H7 (cell line): ENCODE measurements at regions not wholly inside any gene's neighbourhood (a gene's known extent, or its start where the extent isn't known, plus 50 kb on each side); places are given as distances from the start of the nearest gene placed in this dataset.
"Not testable (repeated sequence)": the region's sequence is repeated elsewhere in the genome, so short reads cannot be mapped to it uniquely, and the experiment has no call there.

Experiments
- DNase-seq: peaks from one replicate; pipeline ENCODE4 v3.0.0; 2012
- H3K27me3 ChIP-seq: 2 replicates; pipeline ENCODE4 v1.6.0; 2011; ENCODE audit warnings: mild to moderate bottlenecking, low read length; ENCODE audit not compliant: control insufficient read depth, insufficient read depth
- H3K36me3 ChIP-seq: replicated peaks from 2 replicates; pipeline ENCODE4 v1.5.1; 2011; ENCODE audit warnings: low read length; ENCODE audit not compliant: control insufficient read depth, insufficient read depth
- H3K4me3 ChIP-seq: 2 replicates; pipeline ENCODE4 v1.5.1; 2011; ENCODE audit warnings: low read depth, mild to moderate bottlenecking, control low read depth, low read length, moderate library complexity; ENCODE audit not compliant: insufficient read depth

GRCh38 chr1:229138058-229138457, 132.9 kb upstream of the RAB4A start:
- Histone ChIP-seq H3K27me3 (no peaks in the 10 kb centered on the region), H3K4me3 (no peak overlapping the region), H3K36me3 (no peaks in the 10 kb centered on the region)
- no peak for DNase-seq

GRCh38 chr1:229139331-229140118, 131.4 kb upstream of the RAB4A start:
- Histone ChIP-seq H3K36me3 (no peaks in the 10 kb centered on the region), H3K4me3 (no peak overlapping the region), H3K27me3 (no peaks in the 10 kb centered on the region)
- no peak for DNase-seq

- H3K36me3 ChIP-seq: no peaks in the 10 kb centered on the region
- H3K4me3 ChIP-seq: no peak overlapping the region
- DNase-seq: no peak
- no peaks in the 10 kb centered on the region for H3K27me3 ChIP-seq
These were observed 130.9 kb upstream of the RAB4A start for GRCh38 chr1:229140119-229140396.

GRCh38 chr1:229141271-229141670, 129.6 kb upstream of the RAB4A start:
- no peak for DNase-seq
- no peak overlapping the region for H3K4me3 ChIP-seq
- no peaks in the 10 kb centered on the region for H3K27me3 ChIP-seq
- no peaks in the 10 kb centered on the region for H3K36me3 ChIP-seq

- Histone ChIP-seq H3K4me3 (no peak overlapping the region), H3K36me3 (no peaks in the 10 kb centered on the region), H3K27me3 (no peaks in the 10 kb centered on the region; the same call in 1 of the 2 replicates)
- DNase-seq: no peak
These were observed 129.1 kb upstream of the RAB4A start for GRCh38 chr1:229141689-229142377.

GRCh38 chr1:229142471-229142870, 128.4 kb upstream of the RAB4A start:
- Histone ChIP-seq H3K36me3 (no peaks in the 10 kb centered on the region), H3K27me3 (peaks cover 2% of the 10 kb centered on the region; the same call in 1 of the 2 replicates), H3K4me3 (no peak overlapping the region)
- no peak for DNase-seq

- Histone ChIP-seq H3K27me3 (peaks cover 2% of the 10 kb centered on the region; the same call in 1 of the 2 replicates), H3K4me3 (no peak overlapping the region), H3K36me3 (no peaks in the 10 kb centered on the region)
- DNase-seq: no peak
These were observed 124.3 kb upstream of the RAB4A start for GRCh38 chr1:229146647-229147046.

GRCh38 chr1:229147072-229147471, 123.8 kb upstream of the RAB4A start:
- DNase-seq: peak; percentile 49
- peaks cover 2% of the 10 kb centered on the region; the same call in 1 of the 2 replicates for H3K27me3 ChIP-seq
- H3K36me3 ChIP-seq: no peaks in the 10 kb centered on the region
- H3K4me3 ChIP-seq: no peak overlapping the region

- H3K4me3 ChIP-seq: no peak overlapping the region
- H3K36me3 ChIP-seq: no peaks in the 10 kb centered on the region
- H3K27me3 ChIP-seq: peaks cover 2% of the 10 kb centered on the region; the same call in 1 of the 2 replicates
- peak; percentile 73 for DNase-seq
These were observed 122.8 kb upstream of the RAB4A start for GRCh38 chr1:229148041-229148671.

- H3K27me3 ChIP-seq: peaks cover 2% of the 10 kb centered on the region; the same call in 1 of the 2 replicates
- no peak for DNase-seq
- no peaks in the 10 kb centered on the region for H3K36me3 ChIP-seq
- H3K4me3 ChIP-seq: no peak overlapping the region
These were observed 122.2 kb upstream of the RAB4A start for GRCh38 chr1:229148743-229149142.

- peaks cover 2% of the 10 kb centered on the region; the same call in 1 of the 2 replicates for H3K27me3 ChIP-seq
- no peaks in the 10 kb centered on the region for H3K36me3 ChIP-seq
These were observed 121.5 kb upstream of the RAB4A start for GRCh38 chr1:229149435-229149834.

GRCh38 chr1:229150518-229150917, 120.4 kb upstream of the RAB4A start:
- H3K36me3 ChIP-seq: no peaks in the 10 kb centered on the region
- H3K4me3 ChIP-seq: no peak overlapping the region
- peak; percentile 58 for DNase-seq
- H3K27me3 ChIP-seq: peaks cover 2% of the 10 kb centered on the region; the same call in 1 of the 2 replicates

More at GRCh38 chr1:229149435-229149834, 121.5 kb upstream of the RAB4A start:
- no peak for DNase-seq
- no peak overlapping the region for H3K4me3 ChIP-seq

GRCh38 chr1:229151412-229151811, 119.5 kb upstream of the RAB4A start:
- DNase-seq: not testable (repeated sequence)

GRCh38 chr1:229152311-229152710, 118.6 kb upstream of the RAB4A start:
- H3K36me3 ChIP-seq: no peaks in the 10 kb centered on the region
- H3K27me3 ChIP-seq: no peaks in the 10 kb centered on the region; the same call in 1 of the 2 replicates
- no peak for DNase-seq
- H3K4me3 ChIP-seq: no peak overlapping the region

More at GRCh38 chr1:229151412-229151811, 119.5 kb upstream of the RAB4A start:
- H3K4me3 ChIP-seq, H3K36me3 ChIP-seq, H3K27me3 ChIP-seq: not testable (repeated sequence)
